Right lobe of liver (tissue), 6 donors: ENCODE measurements at regions not wholly inside any gene's neighbourhood (a gene's known extent, or its start where the extent isn't known, plus 50 kb on each side); places are given as distances from the start of the nearest gene placed in this dataset.
"Not testable (repeated sequence)": the region's sequence is repeated elsewhere in the genome, so short reads cannot be mapped to it uniquely, and the experiment has no call there.

ENCODE experiments used
- ATAC-seq, 4 donors: fragments of 200-7000 bp; cut with Tn5 transposase; one replicate each; pipeline ENCODE4 v1.9.1; 2020; ENCODE audit warnings: mild to moderate bottlenecking in 4 of 4, moderate library complexity in 4 of 4
- DNase-seq, 3 donors: peaks; one replicate each; pipeline ENCODE4 v3.0.0-alpha.2; 2020
- H3K27ac ChIP-seq, 3 donors: fragments of 200-600 bp; one replicate each; pipeline ENCODE4 v1.8.0; 2022
- H3K27me3 ChIP-seq, 2 donors: fragments of 200-600 bp; one replicate each; pipeline ENCODE4 v1.8.0; 2022
- H3K36me3 ChIP-seq, 4 donors: fragments of 200-600 bp; sonication (generic) in 1 of 4; one replicate each; pipeline versions ENCODE4 v1.5.1 to v1.8.0; 2017 to 2022; ENCODE audit warnings: control low read depth in 1 of 4
- H3K4me1 ChIP-seq, 4 donors: fragments of 200-600 bp; sonication (generic) in 1 of 4; one replicate each; pipeline versions ENCODE4 v1.5.1 to v1.8.0; 2017 to 2022; ENCODE audit warnings: control low read depth in 1 of 4
- H3K4me3 ChIP-seq, 3 donors: fragments of 200-600 bp; one replicate each; pipeline ENCODE4 v1.8.0; 2022
- H3K9me3 ChIP-seq, 4 donors: fragments of 200-600 bp; sonication (generic) in 1 of 4; one replicate each; pipeline versions ENCODE4 v1.5.1 to v1.8.0; 2017 to 2022; ENCODE audit warnings: control low read depth in 1 of 4
- POLR2A ChIP-seq: fragments of 450-650 bp; IDR thresholded peaks from one replicate; pipeline ENCODE4 v1.6.1; 2017; ENCODE audit warnings: antibody characterized with exemption, mild to moderate bottlenecking
- WGBS: methylation state at CpG from one replicate; pipeline ENCODE4 v1.1.6; 2018; ENCODE audit warnings: low coverage, low lambda C conversion rate; ENCODE audit not compliant: insufficient coverage; ENCODE audit errors: missing lambda C conversion rate; 5-methylcytosine and 5-hydroxymethylcytosine counted together
- intact Hi-C, 2 donors: fragments of 100-400 bp; cut with DNase I; formaldehyde crosslinking; loops; one replicate each; pipeline versions ENCODE4 v1.11.2 to v1.14.1; 2022
- TF ChIP-seq, protein P1 (sequence below), 4 donors: fragments of 200-600 bp in 3 of 4; fragments of 450-650 bp in 1 of 4; IDR thresholded peaks; one replicate each; pipeline versions ENCODE4 v1.5.1 to v1.8.0; 2016 to 2022; ENCODE audit warnings: antibody characterized with exemption in 4 of 4, mild to moderate bottlenecking in 2 of 4
- donor health status: DM: no; HTN: yes; CAD: no.
- donor health status: DM: no; HTN: no; CAD: no.
- donor health status: DM: no; HTN: no; CAD: no.
- donor health status: DM: no; HTN: yes; CAD: no.
- donor health status: DM: no; HTN: yes; CAD: no.

DNA sequence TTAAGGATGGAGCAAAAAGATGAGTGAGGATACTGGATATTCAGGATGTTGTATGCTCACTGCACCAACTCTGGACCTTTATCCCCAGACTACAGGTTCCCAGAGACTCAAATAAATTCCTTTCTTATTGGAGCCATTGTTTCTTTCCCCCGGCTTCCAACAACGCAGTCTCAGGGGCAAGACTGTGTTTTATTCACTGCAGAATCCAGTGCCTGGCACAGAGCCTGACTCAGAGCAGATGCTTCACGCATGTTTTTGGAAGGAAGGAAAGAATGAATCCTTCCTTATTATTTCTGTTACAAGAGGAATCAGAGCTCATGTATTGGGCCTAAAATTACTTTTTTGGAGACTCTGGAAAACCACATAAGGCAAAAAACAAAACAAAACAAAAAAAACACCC is 96.0 kb upstream of the VGLL4 start:
- ATAC-seq (no peak), DNase-seq (no peak)
- Histone ChIP-seq H3K9me3 (no peaks in the 10 kb centered on the region), H3K27ac (no peak overlapping the region), H3K27me3 (no peaks in the 10 kb centered on the region), H3K4me3 (no peak overlapping the region), H3K36me3 (no peaks in the 10 kb centered on the region), H3K4me1 (no peaks in the 10 kb centered on the region)
- WGBS = 41% methylated on average over 3 of the region's 3 CpGs
- intact Hi-C loops = no loop called here
- TF ChIP-seq, protein P1, sequence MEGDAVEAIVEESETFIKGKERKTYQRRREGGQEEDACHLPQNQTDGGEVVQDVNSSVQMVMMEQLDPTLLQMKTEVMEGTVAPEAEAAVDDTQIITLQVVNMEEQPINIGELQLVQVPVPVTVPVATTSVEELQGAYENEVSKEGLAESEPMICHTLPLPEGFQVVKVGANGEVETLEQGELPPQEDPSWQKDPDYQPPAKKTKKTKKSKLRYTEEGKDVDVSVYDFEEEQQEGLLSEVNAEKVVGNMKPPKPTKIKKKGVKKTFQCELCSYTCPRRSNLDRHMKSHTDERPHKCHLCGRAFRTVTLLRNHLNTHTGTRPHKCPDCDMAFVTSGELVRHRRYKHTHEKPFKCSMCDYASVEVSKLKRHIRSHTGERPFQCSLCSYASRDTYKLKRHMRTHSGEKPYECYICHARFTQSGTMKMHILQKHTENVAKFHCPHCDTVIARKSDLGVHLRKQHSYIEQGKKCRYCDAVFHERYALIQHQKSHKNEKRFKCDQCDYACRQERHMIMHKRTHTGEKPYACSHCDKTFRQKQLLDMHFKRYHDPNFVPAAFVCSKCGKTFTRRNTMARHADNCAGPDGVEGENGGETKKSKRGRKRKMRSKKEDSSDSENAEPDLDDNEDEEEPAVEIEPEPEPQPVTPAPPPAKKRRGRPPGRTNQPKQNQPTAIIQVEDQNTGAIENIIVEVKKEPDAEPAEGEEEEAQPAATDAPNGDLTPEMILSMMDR (IDR thresholded peaks at IDR 0.05) = no peak
- no peak for TF ChIP-seq POLR2A

GRCh38 chr3:11739123-11739522 is 95.4 kb upstream of the VGLL4 start:
- WGBS = 40% methylated on average over 1 of the region's 2 CpGs
- Histone ChIP-seq H3K4me3 (no peak overlapping the region), H3K9me3 (no peaks in the 10 kb centered on the region), H3K4me1 (no peaks in the 10 kb centered on the region), H3K36me3 (no peaks in the 10 kb centered on the region), H3K27ac (no peak overlapping the region), H3K27me3 (no peaks in the 10 kb centered on the region)
- no peak for ATAC-seq
- DNase-seq = no peak
- TF ChIP-seq, protein P1 (IDR thresholded peaks at IDR 0.05) = no peak
- TF ChIP-seq POLR2A = no peak
- intact Hi-C loops = no loop called here

- ATAC-seq (no peak), DNase-seq (no peak)
- no peaks in the 10 kb centered on the region for H3K36me3 ChIP-seq
- TF ChIP-seq, protein P1 (IDR thresholded peaks at IDR 0.05) = no peak
- no peak for TF ChIP-seq POLR2A
- WGBS = 63% methylated on average over 7 of the region's 7 CpGs
- intact Hi-C loops = no loop called here
- H3K27ac ChIP-seq = no peak overlapping the region
- H3K4me3 ChIP-seq = no peak overlapping the region
- H3K9me3 ChIP-seq = no peaks in the 10 kb centered on the region
- H3K4me1 ChIP-seq = no peaks in the 10 kb centered on the region
- no peaks in the 10 kb centered on the region for H3K27me3 ChIP-seq
Measured at GRCh38 chr3:11737742-11738141, 94.0 kb upstream of the VGLL4 start.

DNA sequence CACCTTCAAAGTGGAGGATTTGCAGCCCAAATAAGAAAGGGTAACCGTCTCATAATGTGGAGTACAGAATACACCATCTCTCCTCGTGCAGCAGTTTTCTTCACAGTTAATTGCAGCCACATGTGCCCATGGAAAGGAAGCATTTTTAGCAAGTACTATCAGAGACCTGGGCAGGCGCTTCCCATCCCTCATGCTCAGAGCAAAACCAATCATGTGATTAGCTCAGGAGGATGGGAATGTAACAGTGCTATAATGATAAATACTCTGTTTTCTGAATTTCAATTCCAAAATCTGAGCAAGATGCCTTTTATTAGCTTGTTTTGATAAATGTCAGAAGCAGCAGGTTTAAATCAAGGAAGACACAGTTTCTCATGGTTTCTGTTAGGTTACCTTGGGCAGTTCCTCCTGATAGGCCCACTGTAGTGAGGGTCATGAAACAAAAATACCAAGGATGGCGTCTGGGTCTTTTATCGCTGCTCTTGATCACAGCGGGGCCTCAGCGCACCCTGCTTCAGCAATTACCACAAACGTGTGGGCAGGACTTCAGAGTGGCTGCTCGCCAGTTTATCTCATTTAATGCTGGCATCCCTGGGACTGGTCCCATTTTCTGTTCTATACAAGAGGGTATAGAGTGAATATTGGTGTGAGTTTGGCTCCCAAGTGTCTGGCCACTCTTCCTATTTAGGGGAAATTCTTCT is 92.6 kb upstream of the VGLL4 start:
- DNase-seq (no peak), ATAC-seq (no peak)
- Histone ChIP-seq H3K36me3 (no peaks in the 10 kb centered on the region), H3K27me3 (no peaks in the 10 kb centered on the region), H3K9me3 (no peaks in the 10 kb centered on the region), H3K27ac (no peak overlapping the region), H3K4me1 (no peaks in the 10 kb centered on the region), H3K4me3 (no peak overlapping the region)
- intact Hi-C loops = no loop called here
- TF ChIP-seq, protein P1 (IDR thresholded peaks at IDR 0.05) = no peak
- no peak for TF ChIP-seq POLR2A
- WGBS = 64% methylated on average over 7 of the region's 9 CpGs

DNA sequence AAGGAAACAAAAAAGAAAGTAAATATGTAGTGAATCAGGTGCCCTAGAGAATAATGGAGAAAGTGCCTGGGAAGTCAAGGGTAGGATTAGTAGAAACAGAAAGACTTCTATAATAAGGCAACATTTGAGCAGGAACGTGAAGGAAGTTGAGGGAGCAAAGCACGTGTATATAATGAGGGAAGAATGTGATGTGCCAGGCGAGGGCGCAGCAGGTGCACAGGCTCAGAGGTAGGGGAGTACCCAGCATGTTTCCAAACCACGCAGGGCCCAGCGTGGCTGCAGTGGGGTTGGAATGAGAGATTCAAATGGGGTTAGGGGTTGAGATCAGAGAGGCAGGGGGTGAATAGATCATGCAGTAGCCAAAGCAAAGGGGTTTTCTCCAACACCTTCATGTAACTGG is 91.9 kb upstream of the VGLL4 start:
- no peak overlapping the region for H3K4me3 ChIP-seq
- H3K9me3 ChIP-seq = no peaks in the 10 kb centered on the region
- no peak for DNase-seq
- H3K27ac ChIP-seq = no peak overlapping the region
- TF ChIP-seq POLR2A = no peak
- TF ChIP-seq, protein P1 (IDR thresholded peaks at IDR 0.05) = no peak
- H3K36me3 ChIP-seq = no peaks in the 10 kb centered on the region
- WGBS = 52% methylated on average over 6 of the region's 6 CpGs
- no peak for ATAC-seq
- intact Hi-C loops = no loop called here
- H3K4me1 ChIP-seq = no peaks in the 10 kb centered on the region
- H3K27me3 ChIP-seq = no peaks in the 10 kb centered on the region

- H3K4me1 ChIP-seq, H3K27me3 ChIP-seq, ATAC-seq, H3K27ac ChIP-seq, H3K36me3 ChIP-seq, H3K4me3 ChIP-seq, DNase-seq, intact Hi-C loops, H3K9me3 ChIP-seq: not testable (repeated sequence)
- 90% methylated on average over 4 of the region's 4 CpGs for WGBS
Measured at GRCh38 chr3:11735111-11735510, 91.4 kb upstream of the VGLL4 start.
